ENCODE measurements at regions not wholly inside any gene's neighbourhood (a gene's known extent, or its start where the extent isn't known, plus 50 kb on each side); places are given as distances from the start of the nearest gene placed in this dataset.

GRCh38 chr16:9256196-9256595 lies 164.8 kb downstream of the HAPSTR1 start:
- peak; percentile 47 for DNase-seq

GRCh38 chr16:9257843-9258242 lies 166.4 kb downstream of the HAPSTR1 start:
- DNase-seq, result no peak

GRCh38 chr16:9258423-9259051 lies 167.1 kb downstream of the HAPSTR1 start:
- DNase-seq, result peak; percentile 49

DNA sequence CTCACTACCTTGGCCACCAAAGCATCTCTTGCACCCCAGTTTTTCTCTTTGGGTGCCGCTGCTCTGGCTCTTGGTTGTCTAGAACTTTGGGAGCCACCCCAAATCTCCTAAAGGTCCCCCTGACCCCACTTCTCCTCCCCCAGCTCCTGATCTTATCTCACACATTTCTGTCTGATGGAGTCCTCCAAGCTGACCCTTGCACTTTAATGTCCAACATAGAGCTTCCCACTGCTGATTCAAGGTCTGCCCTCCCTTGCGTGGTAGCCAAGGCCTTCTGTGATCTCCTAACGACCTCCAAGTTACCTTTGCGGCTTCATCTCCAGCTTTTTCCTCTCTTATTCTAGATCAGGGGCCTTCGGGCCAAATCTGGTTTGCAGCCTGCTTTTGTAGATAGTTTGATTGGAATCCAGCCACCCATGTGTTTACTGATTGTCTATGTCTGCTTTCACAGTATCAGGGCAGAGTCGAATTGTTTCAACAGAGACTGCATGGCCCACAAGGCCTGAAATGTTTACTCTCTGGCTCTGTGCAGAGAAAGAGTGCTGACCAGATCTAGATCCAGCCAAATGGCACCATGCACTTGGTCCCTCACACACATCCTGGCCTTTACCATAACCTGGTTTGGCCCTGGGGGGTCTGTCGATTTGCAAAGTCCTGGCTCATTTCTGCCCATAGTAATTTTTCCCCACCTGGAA lies 168.6 kb downstream of the HAPSTR1 start:
- DNase-seq, result no peak

GRCh38 chr16:9260666-9261065 lies 169.2 kb downstream of the HAPSTR1 start:
- no peak for DNase-seq

DNA sequence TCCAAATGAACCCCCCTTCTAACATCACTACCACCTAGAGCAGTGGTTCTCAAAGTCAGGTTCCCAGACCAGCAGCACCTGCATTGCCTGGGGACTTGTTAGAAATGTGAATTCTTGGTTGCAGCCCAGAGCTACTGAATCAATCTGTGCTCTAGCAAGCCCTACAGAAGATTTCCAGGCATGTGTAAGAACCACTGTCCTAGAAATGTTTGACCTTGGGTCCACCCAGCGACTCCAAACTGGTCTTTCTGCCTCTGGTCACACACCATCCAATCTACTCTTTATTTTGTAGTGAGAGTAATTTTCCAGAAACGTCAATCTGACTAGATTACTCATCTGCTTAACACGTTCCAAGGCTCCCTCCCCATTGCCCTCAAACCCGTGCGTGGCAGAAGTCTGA lies 169.9 kb downstream of the HAPSTR1 start:
- DNase-seq, result no peak

DNA sequence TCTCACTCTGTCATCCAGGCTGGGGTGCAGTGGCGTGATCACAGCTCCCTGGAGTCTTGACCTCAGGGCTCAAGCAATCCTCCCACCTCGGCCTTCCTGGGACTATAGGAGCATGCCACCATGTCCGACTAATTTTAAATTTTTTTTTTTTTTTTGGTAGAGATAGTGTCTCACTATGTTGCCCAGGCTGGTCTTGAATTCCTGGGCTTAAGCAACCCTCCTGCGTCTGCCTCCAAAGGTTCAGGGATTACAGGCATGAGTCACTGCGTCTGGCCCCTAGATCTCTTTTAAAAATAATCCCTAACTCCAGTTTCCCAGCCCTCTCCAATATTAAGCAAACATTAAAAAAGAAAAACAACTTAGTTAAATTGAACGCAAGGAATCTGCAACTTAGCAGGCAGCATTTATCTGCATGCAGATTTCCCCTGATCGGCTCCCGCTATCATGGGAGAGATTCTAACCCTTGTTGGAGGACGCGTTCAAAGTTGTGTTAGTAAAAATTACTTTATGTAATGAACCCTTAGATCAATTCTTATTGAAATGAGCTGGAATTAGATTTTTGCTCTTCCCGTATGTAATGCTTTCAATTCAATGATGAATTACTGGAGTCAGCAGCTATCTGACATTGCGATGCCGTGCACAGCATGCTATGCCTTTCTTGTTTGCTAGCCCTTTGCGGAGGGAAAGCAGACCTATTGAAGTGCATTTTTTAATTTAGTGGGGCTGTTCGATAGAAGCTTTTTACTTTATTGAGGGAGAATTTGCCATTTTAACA lies 171.7 kb downstream of the HAPSTR1 start:
- no peak for DNase-seq

- no peak for DNase-seq
These were observed 172.6 kb downstream of the HAPSTR1 start for GRCh38 chr16:9264067-9264466.

DNA sequence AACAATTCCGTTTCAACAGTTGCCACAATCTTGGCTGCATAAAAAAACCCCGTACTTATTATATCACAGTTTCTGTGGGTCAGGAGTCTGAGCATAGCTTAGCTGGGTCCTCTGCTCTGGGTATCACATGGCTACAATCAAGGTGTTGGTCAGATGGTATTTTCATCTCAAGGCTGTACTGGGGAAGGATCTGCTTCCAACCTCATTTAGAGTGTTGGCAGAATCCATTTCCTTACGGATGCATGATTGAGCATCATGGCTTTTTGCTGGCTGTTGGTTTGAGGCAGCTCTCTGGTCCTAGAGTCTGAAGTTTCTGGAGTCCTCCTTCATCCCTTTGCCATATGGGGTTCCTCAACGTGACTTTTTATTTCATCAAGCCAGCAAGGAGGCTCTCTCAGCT lies 177.0 kb downstream of the HAPSTR1 start:
- DNase-seq, result no peak

DNA sequence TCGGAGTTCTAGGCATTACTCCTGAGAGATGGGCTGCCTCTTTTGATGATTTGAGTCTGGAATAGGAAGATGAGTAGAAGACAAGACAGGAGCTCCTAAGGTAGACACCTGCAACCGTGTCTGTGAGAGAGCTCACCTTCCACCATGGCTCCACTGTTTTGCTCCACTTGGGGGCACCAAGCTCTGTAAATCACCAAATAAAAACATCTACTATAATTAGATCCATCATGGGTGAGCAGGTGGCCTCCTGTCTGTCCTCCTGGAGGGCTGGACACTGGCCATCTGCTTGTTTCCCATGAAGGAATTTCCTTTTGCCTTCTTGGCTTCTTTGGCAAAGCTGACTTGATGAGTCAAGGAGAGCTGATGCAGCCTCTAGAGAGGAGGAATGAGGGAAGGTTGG lies 179.0 kb downstream of the HAPSTR1 start:
- DNase-seq, result no peak

DNA sequence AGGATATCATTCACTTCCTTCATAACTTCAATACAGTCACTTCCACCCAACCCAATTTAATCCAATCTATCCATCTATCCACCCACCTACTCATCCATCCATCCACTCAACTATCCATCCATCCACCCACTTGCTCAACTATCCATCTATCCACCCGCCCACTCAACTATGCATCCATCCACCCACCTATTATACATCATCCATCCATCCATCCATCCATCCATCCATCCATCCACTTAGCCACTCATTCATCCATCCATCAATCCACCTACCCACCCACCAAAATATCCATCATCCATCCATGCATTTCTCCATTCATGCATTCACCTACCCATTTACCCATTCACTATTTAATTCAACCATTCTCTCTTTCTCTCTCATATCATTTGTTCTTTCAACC lies 179.5 kb downstream of the HAPSTR1 start:
- DNase-seq, result no peak

DNA sequence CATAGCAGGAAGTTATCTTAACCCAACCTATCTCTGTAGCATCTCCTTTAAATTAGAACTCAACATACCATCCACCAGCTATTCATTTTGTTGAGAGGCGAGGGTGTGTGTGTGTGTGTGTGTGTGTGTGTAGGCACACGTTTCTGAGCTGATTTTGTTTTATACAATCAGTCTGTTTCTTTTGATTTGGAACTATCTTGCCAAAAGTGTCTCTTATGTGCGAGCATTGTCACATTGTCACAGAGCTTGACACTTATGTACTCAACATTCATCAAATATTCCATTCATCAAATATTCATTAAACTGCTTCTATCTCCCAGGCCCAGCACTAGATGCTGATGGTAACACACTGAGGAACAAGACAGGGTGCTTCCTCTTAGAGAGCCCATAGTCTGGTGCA lies 180.4 kb downstream of the HAPSTR1 start:
- DNase-seq, result no peak

DNA sequence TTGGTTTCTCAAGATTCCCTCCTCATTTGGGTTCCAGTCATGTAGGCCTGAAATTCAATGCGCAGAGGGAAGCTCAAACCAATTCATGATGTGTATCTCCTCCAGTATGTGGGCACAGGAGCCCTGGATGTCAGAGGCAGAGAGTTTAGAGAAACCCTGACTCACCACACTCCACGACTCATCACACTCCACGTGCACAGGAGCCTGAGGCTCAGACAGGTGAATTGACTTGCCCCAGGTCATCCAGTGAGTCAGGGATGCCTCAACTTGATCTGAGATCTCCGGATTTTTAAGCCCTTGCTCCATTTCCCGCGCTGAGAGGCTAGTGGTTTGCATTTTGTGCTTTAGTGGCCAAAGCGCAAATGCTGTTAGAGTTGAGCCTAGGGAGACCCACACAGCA lies 183.9 kb downstream of the HAPSTR1 start:
- DNase-seq, result no peak

GRCh38 chr16:9275816-9276354 lies 184.4 kb downstream of the HAPSTR1 start:
- no peak for DNase-seq

DNA sequence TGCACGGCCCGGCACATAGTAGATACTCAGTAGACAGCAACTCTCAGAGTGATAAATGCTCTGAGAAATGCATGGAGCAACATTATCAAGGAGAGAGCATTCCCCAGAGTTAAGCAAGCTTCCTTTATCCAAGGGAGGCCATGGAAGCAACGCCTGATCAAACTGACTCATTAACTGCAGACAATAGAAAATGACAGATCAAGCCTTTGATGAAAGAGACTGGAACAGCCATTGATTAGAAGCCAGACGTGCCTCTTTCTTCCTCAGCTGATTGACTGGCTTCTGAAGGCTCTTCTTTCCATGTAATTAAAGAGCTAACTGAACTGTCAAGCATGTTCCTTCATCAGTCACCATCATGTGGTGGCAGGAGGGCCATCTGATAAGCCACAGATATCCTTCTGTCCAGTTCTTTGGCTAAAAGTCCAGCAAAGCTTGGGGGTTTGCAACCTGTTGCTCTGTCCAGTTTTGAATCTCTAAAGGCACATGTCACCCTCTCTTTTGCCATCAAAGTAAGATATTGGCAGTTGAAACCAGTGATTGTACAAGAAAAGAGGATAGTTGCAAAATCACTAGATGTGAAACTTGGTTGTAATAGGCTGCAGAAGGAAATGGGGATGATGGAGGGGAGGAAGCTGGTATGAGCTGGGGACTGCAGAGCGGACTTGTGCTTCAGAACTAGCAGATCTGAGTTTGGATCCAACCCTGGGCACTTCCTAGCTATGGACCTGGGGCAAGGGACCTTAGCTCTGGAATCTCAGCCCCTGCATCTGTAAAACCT lies 188.0 kb downstream of the HAPSTR1 start:
- DNase-seq, result no peak

- no peak for DNase-seq
These were observed 188.6 kb downstream of the HAPSTR1 start for GRCh38 chr16:9280069-9280466.

GRCh38 chr16:9286930-9287329 lies 195.5 kb downstream of the HAPSTR1 start:
- DNase-seq, result no peak

- DNase-seq, result no peak
These were observed 204.8 kb downstream of the HAPSTR1 start for GRCh38 chr16:9296271-9296590.

GRCh38 chr16:9297437-9298113 lies 206.1 kb downstream of the HAPSTR1 start:
- peak; percentile 14 for DNase-seq

- DNase-seq, result no peak
These were observed 208.8 kb downstream of the HAPSTR1 start for GRCh38 chr16:9300252-9300651.

GRCh38 chr16:9302072-9302471 lies 210.6 kb downstream of the HAPSTR1 start:
- no peak for DNase-seq

GRCh38 chr16:9306753-9307152 lies 215.3 kb downstream of the HAPSTR1 start:
- DNase-seq, result no peak

DNA sequence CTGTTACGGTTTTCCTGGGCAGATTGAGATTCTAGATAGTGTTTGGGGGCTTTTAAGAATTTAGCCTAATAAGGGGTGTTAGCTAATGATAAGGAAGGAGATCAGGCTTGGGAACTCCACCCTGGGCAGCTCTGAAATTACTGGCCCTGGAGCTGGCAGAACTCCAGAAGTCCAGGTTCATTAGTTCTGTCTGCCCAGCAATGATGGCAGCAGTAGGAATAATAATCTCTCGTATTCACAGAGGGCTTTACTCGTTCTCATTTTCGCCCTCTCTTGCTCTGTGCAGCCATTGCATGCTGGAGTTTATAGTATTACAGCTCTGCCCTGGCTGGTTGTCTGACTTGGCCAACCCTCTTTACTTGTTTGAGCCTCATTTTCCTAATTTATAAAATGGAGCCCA lies 216.0 kb downstream of the HAPSTR1 start:
- no peak for DNase-seq
